Inflammatory macrophage (primary cell): ENCODE measurements at regions not wholly inside any gene's neighbourhood (a gene's known extent, or its start where the extent isn't known, plus 50 kb on each side); places are given as distances from the start of the nearest gene placed in this dataset.
"Not testable (repeated sequence)": the region's sequence is repeated elsewhere in the genome, so short reads cannot be mapped to it uniquely, and the experiment has no call there.

Experiments
- DNase-seq, 2 donors: peaks; one replicate each; pipeline ENCODE4 v3.0.0-alpha.2; 2020 to 2022

DNA sequence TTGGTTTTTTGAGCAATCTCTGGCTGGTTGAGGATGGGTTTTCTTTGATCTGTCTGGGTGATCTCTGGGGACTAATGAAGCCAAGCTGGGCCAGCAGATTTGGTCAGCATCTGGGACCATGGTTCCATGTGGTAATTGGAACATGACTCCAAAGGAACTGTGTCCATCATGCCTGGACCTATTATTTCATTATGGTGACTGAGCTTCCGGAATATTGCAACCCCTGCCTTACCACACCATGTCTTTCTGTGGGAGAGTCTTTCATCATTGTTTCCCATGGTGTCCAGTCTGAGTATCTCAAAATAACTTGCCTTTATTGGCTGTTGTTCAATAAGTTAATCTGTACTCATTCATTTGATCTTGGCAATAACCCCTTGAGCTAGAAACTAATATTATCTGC, 624.9 kb upstream of the TBX3 start:
- no peak for DNase-seq

DNA sequence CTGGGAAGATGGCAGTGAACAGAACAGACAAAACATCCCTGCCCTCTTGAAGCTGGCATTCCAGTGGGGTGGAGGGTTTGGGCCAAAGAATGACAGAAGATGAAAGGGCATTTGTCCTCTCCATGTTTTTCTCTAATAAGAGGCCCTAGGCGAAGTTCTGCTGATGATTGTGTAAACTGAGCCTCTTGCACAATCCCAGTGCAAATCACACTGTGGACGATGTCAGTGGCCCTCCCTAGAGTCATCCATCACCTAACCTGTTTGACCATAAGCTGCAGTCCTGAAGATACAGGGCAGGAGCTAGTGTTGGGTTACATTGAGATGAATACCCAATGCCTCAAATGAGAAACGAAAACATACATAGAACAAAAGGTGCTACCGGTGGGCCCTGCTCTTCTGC, 622.4 kb upstream of the TBX3 start:
- DNase-seq = no peak

DNA sequence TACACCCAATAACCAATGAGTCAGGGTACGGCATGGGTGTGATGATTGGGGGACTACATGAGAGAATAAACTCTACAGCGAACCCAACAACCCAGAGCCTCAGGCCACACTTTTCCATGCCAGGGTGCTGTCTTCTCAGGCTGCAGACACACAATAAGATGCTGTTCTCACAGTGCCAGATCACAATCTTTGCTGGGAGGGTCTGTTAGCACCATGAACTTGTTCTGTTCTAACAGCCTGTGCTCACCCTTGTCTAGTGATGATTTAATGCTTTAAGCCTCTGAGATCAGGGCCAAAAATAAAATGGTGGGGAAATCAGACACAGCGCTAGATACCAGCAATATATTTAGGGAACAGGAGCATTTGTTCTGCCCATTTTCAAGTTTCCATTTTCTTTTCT, 621.9 kb upstream of the TBX3 start:
- DNase-seq = no peak

DNA sequence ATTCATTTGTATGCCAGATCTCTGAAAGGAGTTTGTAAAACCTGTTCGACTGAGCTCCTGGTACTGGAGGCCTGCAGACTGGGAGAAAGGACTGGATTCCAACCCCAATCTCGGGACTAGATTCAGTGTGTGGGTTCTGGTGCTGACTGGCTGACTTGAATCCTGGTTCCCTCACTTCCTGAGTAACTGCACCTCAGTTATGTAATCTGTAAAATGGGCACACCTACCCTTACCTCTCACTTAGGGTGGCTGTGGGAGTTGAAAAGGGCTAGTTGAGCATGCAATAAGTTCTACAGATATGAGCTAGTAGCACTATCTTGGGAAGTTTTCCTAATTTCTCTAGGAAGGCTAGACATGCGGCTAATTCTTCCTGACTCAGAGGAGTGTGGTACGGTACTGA, 621.3 kb upstream of the TBX3 start:
- no peak for DNase-seq

DNA sequence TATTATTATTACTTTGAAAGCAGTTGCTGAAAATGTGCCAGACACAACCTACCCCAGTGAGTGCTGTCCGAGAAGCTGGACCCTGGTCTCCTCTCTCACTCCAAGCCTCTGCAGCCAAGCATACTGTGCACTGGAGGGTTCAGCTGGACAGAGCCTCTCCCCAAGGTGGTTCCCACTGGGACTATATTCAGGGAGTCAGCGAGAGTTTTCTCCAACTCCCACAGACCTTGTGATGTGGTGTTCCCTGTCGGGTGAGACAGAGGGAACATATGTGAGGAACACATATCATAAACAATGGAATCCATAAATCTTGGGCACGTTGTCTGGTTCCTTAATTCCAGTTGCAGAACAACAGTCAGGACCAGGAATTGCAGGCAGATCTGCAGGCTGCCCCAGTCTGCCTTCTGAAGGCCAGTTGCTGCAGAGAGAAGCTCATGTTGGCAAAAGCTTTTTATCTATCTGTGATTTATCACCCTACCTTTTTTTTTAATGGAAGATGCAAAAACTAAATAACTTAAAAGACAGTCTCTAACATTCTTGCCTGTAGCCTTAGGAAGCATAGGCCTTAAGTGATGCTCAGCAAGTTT, 619.8 kb upstream of the TBX3 start:
- DNase-seq = no peak

DNA sequence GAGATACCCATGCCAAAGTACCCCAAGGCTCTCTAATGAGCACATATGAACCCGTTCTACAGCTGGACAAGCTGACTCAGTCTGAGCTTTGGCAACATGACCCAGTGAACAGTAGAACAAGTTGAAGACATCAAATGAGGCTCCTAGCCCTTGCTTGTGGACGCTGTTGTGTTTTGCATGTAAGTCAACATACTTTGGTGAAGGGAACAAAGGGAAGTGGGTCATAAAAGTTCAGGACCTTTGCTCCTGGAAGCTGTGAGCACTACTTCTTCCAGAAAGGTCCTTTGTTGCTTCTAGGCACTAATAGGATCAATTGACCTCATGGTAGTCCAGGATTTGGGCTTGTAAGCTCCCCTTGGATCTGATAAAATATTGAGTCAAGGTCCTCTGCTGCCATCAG, 613.5 kb upstream of the TBX3 start:
- no peak for DNase-seq

DNA sequence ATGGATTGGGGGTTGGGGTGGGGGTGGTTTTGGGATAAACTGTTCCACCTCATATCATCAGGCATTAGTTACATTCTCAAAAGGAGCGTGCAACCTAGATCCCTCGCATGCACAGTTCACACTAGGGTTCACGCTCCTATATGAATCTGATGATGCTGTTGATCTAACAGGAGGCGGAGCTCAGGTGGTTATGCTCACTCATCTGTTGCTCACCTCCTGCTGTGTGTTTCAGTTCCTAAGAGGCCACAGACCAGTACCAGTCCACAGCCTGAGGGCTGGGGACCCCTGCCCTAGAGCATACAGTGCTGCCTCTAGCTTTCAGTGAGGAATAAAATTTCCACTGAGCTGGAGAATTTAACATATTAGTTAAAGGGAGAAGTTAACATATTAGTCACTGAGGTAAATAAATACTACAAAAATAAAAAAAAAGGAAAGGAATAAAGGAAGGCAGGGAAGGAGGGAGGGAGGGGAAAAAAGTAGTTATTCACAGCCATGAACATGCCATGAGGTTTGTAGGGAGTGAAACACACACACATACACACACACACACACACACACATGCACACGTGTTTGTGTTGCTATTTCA, 612.7 kb upstream of the TBX3 start:
- no peak for DNase-seq

DNA sequence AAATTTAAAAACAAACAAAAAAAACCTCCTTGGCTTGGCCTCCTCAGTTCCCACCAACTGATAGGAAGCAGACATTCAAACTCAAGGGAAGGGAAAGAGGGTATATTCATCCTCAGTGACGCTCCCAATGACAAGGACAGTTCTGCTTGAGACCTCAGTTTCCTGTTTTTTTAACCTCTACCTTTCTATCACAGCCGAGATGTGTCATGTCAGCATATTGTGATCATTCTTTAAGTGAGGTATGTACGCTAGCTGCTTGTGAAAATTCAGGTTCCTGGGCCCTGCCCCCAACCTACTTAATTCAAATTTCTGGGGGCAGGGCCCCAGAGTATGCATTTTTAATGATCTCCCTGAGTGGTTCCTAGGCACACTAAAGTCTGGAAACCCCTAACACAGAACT, 611.9 kb upstream of the TBX3 start:
- no peak for DNase-seq

DNA sequence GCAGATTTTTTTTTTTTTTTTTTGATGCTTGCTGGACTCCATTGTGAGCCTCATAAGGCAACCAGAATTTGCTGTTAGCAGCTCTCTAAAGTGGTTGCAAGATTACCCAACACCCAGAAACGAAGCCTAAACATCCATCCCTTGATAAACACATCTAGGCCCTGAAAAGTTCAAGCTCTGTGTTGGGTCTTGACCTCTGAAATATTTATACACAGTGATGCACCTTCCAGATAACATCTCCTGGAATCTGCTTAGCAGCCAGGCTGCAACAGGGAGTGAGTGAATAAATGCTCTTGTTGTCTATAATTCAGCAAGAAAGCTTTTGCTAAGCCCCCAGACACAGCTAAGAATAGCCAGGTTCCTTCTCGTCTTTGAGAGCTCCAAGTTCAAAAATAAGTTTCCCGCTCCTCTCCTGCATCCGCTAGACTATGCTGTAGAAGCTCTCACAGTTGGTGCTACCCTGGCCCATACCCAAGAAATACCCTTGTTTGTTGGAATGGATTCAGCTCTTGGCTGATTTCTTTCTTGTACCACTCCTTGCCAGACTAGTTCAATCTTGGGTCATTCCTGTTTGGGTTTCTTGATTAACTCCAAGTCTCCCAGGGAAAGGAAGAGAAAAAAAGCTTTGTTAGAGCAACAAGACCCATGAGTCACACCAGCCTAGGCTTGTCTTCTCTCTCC, 610.6 kb upstream of the TBX3 start:
- DNase-seq = no peak

DNA sequence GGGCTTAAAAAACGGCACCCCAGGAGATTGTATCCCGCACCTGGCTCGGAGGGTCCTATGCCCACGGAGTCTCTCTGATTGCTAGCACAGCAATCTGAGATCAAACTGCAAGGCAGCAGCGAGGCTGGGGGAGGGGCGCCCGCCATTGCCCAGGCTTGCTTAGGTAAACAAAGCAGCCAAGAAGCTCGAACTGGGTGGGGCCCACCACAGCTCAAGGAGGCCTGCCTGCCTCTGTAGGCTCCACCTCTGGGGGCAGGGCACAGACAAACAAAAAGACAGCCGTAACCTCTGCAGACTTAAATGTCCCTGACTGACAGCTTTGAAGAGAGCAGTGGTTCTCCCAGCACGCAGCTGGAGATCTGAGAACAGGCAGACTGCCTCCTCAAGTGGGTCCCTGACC, 601.5 kb upstream of the TBX3 start:
- not testable (repeated sequence) for DNase-seq

DNA sequence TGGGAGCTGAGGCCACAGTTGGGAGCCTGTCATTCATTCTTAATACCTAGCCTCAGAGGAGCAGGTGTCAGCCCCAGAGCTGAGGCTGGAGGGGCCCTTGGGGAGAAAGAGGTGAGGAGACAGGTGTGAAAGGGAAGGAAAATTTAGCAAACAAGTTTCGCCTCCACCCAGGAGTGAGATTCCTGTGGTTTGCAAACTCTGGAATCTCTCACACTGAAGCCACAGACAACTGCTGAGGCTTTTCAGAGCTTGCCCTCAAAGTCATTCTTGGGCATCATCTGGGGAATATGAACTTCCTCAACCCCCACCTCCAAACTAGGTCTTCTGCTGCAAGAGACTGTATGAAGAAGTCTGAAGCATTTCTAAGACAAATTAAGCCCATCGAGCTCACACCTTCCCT, 589.5 kb upstream of the TBX3 start:
- no peak for DNase-seq

DNA sequence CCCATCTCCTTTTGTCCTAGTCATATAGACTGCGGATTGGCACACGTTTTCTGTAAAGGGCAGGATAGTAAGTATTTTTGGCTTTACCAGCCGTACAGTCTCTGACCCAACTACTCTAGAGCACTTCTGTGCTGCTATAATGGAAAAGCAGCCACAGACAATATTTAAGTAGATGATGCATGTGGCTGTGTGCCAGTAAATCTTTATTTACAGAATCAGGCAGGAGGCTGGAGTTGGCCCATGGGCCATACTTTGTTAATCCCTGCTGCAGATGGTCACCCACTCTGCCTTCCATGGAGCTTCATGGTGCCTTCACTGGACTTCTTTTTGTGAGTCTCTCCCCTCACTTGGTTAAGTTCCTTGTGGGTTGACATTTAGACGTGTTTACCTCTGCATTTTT, 584.5 kb upstream of the TBX3 start:
- DNase-seq = no peak

DNA sequence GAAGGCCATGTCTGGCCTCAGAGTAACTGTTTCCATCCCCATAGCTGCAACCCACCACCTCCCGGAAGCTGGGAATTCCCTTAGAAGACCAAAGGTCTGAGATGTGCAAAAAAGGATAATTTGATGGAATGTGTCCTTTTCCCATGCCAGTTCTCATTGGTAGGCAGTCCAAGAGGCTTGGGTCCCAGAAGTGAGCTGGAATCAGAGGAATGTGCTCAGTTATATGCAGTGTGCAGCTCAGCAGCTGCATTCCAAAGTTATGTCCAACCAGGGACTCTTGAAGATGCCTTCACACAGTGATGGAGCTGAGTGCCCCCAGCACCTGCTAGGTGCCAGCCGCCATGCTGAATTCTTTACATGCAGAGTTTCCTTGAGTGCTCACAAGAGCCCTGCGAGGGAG, 583.9 kb upstream of the TBX3 start:
- DNase-seq = no peak

DNA sequence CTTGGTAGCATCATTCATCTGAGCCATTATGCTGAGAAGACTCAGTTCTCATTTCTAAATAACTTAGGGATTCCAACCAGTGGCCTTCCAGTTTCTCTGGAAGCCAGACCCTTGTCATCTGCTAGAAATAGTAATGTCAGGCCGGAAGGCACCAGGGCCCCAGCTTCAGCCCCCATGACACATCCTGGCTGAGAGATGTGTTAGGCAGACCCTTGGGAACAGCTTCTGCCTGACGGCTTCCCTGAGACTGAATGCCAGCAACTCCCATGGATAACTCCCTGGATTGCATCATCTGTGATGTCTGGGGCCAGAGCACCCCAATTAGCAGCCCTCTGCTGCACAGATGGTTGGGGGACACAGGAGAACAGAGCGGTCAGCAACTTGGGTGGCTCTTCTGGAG, 583.5 kb upstream of the TBX3 start:
- DNase-seq = no peak

DNA sequence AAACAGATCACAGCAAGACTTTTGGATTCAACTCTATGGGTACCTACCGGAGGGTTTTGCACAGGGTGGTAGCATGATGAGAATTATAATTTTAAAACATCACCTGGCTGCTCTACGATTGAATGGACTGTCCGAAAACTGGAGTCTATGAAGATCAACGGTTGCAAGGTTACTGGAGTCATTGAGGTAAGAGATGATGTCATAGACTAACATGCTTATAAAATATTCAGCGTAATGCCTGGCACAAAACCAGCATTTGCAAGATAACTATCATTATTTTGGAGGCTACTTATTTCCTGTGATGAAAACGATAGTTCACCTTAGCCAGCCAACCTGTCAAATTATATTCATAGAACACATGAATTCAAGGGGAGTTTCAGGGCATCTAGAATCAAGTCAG, 580.6 kb upstream of the TBX3 start:
- no peak for DNase-seq

DNA sequence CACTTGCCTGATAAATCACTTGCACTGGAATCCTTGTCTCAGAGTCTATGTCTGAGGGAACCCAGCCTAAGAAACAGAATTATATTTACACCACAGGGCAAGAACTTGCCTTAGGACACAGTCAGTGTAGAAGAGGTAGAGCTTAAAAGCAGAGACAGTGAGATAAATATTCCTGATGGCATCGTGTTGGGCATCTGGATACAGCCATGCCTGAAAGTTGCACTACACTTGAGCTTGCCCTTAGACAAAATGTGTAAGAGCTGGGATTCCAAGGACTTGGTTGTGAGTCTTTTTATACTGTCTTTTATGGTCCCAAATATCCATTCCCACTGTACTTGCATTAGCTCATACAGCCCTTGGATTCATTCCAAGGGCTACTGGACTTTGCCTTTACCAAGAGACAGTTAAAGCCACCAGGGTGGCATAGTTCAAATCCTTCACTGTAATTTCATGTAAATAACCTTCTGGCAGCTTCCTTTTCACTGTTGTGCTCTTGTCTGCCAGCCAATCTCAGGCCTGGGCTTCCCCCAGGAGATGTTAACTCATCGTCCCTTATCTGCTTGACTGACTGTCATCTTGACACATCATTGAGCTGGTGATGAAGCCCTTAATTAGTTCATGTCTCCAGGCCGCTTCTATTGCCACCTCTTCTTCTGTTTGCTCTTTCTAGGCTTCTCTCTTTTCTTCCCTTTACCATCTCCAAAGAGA, 577.9 kb upstream of the TBX3 start:
- no peak for DNase-seq

DNA sequence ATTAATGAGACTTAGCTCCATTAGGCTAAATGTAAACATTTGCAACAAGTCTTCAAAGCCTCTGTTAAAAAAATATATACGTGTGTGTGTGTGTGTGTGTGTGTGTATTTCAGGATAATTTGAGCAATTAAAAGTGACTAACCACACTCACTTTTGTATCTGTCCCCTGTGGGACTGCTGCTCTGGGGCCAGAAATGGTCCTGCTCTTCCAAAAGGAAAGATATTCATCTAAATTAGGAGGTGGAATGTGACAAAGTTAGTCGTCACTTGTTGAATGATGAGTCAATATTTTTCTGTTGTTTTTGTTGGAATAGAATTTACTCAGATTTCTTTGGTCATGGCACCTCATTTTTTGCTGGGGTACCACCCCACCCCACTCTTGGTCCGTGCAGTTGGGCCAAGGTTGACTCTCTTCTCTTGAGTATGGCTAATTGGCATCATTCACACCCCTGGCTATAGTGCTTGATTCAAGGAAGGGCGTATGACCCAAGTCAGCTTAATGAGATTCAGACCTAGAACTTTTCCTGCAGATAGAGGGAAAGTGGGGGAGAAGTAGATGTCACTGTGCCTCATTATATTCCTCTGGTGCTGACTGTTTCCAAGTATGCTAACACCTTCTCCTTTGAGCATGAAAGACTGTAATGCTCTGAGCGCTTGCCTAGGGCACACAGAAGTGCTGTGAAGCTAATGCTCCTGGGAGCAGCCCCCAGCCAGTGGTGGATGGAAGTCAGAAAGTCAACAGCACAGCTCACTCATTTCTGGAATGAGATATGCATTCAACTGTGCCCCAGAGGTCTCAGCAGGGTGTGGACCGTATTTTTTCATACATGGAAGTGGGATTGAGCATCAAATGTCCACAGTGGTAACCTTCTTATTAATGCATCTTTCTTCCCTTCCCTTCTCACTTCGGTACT, 577.0 kb upstream of the TBX3 start:
- no peak for DNase-seq

DNA sequence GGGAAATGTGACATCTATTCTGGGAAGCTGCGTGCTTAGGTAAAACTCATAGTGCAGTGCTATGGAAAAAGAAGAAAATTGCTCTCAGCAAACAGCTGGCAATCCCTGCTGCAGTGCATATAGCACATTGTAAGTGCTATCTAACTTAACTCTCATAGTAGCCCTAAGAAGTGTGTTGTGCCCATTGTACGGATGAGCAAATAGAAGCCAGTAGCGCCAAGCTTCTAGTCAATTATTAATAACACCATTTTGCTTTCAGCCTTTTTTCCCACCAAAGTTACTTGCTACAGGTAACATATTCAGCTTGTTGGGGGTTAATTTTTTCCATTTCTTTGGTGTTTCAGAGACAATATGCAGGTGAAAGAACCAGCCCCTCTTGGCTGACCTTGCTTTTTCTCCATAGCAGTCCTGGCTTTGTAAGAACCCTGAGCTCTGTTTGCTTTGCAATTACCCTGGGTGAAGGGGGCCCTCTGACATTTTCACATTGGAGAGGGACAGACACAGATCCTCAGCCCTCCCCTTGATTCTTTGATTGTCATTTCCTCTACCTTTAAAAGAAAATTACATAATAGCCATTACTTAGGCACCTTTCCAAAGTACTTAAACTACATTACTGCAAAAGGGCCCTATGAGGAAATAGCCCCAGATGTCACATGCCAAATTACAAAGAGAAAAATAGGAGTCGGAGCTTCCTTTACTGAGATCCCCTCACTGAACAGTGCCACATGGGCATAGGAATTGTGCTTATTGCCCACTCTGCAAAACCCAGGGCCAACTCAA, 576.2 kb upstream of the TBX3 start:
- no peak for DNase-seq

DNA sequence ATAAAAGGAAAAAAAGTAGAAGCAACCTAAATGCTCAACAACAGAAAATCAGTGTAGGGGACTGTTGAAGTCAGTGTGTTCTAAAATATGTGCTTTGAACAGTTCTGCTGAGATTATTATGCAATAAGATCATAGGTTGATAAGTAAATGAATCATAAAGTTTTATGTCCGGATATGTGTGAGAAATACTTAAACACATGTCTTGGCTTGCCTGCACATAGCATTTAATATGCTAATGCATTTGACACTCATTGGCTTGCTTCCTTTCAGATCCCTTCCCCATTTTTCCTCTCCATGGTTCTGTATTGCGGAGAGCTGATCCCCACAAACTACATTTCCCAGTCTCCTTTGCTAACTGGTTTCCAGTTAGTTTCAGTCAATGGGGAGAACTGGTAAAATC, 573.8 kb upstream of the TBX3 start:
- DNase-seq = no peak

DNA sequence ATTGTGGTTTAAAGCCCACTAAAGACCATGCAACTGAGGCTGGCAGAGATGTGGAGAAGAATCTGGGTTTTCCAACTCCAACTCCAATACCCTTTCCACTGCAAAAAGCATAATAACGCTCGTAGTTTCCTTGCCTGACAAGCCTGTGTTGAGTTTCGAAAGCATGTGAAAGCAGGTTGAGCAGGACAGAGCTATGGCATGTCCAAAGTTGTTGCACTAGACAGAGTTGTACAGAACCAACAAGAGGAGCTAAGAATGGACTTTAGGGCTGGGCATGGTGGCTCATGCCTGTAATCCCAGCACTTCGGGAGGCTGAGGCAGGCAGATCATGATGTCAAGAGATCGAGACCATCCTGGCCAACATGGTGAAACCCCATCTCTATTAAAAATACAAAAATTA, 572.0 kb upstream of the TBX3 start:
- DNase-seq = no peak

DNA sequence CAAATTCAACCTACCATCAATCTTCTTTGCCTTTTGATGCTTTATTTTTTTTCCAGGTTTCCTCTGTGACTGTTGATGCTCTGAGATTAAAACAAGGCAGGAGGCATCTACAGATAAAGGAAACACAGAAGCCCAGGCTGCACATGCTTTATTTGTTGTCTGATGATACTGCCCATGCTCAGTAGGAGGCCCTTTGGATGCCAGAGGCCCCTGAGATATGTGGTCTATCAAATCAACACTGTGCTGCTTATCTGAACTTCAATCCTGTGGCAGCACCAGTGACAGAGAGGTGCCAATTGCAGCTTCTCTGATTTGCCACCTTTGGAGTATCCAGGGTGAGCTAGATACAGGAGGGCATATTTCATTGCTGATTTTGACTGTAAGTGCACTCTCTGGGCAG, 571.3 kb upstream of the TBX3 start:
- DNase-seq = no peak

DNA sequence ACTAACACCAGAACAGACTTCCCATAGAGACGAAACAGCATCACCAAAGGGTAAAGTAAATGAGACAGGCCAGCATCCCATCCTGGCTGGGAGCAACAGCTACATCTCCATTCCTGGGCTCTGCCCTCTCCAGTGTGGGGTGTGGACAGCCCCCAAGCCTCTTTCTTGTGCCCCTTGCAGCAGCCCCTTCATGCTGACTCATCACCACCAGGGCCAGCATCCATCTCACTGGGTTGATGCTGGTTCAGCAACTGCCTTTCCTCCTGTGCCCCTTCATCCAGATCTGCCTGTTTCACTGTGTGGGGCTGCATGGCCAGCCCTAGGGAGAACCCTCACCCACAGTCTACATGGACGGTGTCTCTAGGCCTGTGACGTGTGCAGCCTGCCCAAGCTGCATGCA, 569.1 kb upstream of the TBX3 start:
- DNase-seq = no peak
